ENCODE measurements at regions not wholly inside any gene's neighbourhood (a gene's known extent, or its start where the extent isn't known, plus 50 kb on each side); places are given as distances from the start of the nearest gene placed in this dataset.
"Not testable (repeated sequence)": the region's sequence is repeated elsewhere in the genome, so short reads cannot be mapped to it uniquely, and the experiment has no call there.

- in situ Hi-C loops (cut with HindIII; ENCODE audit: low sequenced_read_pairs) = no loop called here
- no peak for TF ChIP-seq CTCF (IDR thresholded peaks at IDR 0.05; ENCODE audit: low read depth, low read length, missing control alignments)
- no peak for DNase-seq (ENCODE audit: low read depth)
- no peak overlapping the region for H3K4me3 ChIP-seq (ENCODE audit: low read depth, low read length)
Observed at GRCh38 chr2:13390676-13391075, 673.9 kb downstream of the TRIB2 start.

- TF ChIP-seq CTCF (IDR thresholded peaks at IDR 0.05; ENCODE audit: low read depth, low read length, missing control alignments) = no peak
- in situ Hi-C loops (cut with HindIII; ENCODE audit: low sequenced_read_pairs) = no loop called here
Observed at GRCh38 chr2:13401312-13401711, 684.6 kb downstream of the TRIB2 start.

GRCh38 chr2:13413989-13414388, 697.3 kb downstream of the TRIB2 start:
- no peak for TF ChIP-seq CTCF (IDR thresholded peaks at IDR 0.05; ENCODE audit: low read depth, low read length, missing control alignments)
- DNase-seq (ENCODE audit: low read depth) = no peak
- in situ Hi-C loops (cut with HindIII; ENCODE audit: low sequenced_read_pairs) = no loop called here
- no peak overlapping the region for H3K4me3 ChIP-seq (ENCODE audit: low read depth, low read length)

More at GRCh38 chr2:13401312-13401711, 684.6 kb downstream of the TRIB2 start:
- no peak for DNase-seq (ENCODE audit: low read depth)
- no peak overlapping the region for H3K4me3 ChIP-seq (ENCODE audit: low read depth, low read length)

- no peak for TF ChIP-seq CTCF (IDR thresholded peaks at IDR 0.05; ENCODE audit: low read depth, low read length, missing control alignments)
- in situ Hi-C loops (cut with HindIII; ENCODE audit: low sequenced_read_pairs) = no loop called here
Observed at GRCh38 chr2:13414897-13415296, 698.2 kb downstream of the TRIB2 start.

GRCh38 chr2:13433954-13434353, 717.2 kb downstream of the TRIB2 start:
- no peak overlapping the region for H3K4me3 ChIP-seq (ENCODE audit: low read depth, low read length)
- in situ Hi-C loops (cut with HindIII; ENCODE audit: low sequenced_read_pairs) = no loop called here
- TF ChIP-seq CTCF (IDR thresholded peaks at IDR 0.05; ENCODE audit: low read depth, low read length, missing control alignments) = no peak
- no peak for DNase-seq (ENCODE audit: low read depth)

More at GRCh38 chr2:13414897-13415296, 698.2 kb downstream of the TRIB2 start:
- DNase-seq (ENCODE audit: low read depth) = no peak
- no peak overlapping the region for H3K4me3 ChIP-seq (ENCODE audit: low read depth, low read length)

GRCh38 chr2:13443554-13444261, 727.0 kb downstream of the TRIB2 start:
- in situ Hi-C loops (cut with HindIII; ENCODE audit: low sequenced_read_pairs); H3K4me3 ChIP-seq (ENCODE audit: low read depth, low read length); DNase-seq (ENCODE audit: low read depth): not testable (repeated sequence)

GRCh38 chr2:13462464-13462863, 745.7 kb downstream of the TRIB2 start:
- no peak overlapping the region for H3K4me3 ChIP-seq (ENCODE audit: low read depth, low read length)
- in situ Hi-C loops (cut with HindIII; ENCODE audit: low sequenced_read_pairs) = no loop called here
- no peak for DNase-seq (ENCODE audit: low read depth)
- TF ChIP-seq CTCF (IDR thresholded peaks at IDR 0.05; ENCODE audit: low read depth, low read length, missing control alignments) = no peak

All from astrocyte of the cerebellum (primary cell).